MV-4-11 (cell line): ENCODE measurements at regions not wholly inside any gene's neighbourhood (a gene's known extent, or its start where the extent isn't known, plus 50 kb on each side); places are given as distances from the start of the nearest gene placed in this dataset.
A peak's percentile ranks its signal among the peaks of the same experiment; 100 is the strongest.

Source experiments
- DNase-seq: peaks from one replicate; lab custom pipeline; 2025; lab: John Stamatoyannopoulos, UW

DNA sequence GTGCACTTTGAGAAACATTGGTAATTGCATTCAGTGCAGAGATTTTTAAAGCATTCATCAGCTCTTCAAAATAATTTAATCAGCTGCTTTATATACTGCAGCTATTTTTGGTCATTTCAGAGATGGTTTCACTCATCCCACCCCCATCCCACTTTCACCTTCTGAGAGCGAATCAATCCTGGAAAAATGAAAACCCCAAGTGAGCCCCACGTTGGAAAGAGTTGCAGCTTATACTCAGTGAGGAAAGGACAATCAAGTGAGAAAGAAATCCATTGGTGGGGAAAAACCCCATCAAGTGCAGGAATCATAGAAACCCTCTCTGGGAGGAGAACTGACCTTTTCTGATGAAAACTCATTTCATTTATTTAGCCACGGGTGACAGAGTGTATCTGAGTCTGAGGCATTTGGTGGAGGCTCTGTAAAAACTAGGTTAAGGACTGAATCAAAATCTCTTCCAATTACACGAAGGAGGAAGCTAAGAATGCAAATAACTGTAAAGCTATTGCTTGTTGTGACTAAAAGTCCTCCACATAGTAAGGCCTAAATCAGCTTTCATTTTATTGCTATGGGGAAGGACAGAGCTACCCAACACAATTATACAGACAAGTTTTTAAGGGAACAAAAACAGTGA lies 240.4 kb upstream of the PGRMC2 start:
- DNase-seq = no peak

DNA sequence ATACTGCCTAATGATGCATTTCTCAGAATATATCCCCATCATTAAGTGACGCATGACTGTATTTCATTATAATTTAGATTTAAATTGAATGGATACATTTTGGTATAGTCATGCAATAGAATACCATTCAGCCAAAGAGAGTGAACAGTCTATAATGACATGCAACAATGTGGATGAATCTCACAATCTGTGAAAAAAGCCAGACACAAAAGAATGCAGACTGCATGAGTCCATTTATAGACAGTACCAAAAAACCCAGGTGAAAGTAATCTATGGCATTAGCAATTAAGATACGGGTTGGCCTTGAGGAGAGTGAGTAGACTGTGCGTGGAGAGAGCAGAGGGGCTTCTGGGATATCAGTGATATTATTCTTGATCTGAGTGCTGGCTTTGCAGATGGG lies 239.7 kb upstream of the PGRMC2 start:
- DNase-seq = no peak

DNA sequence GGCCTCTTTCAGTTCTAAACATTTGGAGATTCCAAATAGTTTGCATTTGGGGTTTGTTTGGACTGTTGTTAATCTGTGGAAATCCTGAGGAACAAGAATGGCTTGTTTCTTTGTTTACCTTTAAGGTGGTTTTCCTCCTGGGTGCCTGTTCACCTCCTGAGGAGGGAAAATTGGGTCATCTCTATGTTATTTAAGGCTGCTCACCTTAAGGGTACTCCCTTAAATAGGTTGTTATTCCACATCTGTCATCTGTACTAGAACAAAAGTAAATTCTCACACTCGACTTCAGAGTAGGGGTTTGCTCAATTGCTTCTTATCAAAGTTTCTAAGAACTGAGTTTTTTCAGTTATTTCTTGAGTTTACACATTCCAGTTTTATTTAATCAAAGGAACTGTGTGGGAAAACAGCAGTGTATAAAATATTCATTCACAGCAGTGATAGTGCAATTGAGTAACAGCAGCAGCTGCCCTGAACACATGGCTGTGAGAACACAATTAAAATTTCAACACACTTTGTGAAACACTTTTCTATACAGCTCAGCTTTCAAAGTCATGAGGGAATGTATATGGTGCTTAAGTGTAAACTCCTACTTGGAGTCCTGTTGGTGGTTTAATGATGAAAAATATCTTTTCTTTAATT lies 238.5 kb upstream of the PGRMC2 start:
- DNase-seq = no peak

DNA sequence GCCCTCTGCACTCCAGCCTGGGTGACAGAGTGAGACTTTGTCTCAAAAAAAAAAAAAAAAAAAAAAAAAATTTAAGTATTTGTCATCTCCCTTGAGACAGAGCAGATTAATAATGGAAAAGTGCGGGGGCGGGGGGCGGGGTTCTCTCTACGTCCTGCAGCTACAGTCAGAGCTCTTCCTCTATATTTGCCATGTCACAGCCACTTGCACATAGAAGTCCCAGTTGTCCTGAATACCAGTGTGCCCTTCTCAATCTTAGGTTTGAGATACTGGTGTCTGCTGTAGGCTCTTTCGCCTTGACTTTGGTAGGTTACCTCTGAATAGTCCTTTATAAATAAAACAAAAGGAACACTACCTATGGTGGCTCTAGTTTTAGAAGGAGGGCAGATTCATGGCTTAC lies 237.8 kb upstream of the PGRMC2 start:
- no peak for DNase-seq

DNA sequence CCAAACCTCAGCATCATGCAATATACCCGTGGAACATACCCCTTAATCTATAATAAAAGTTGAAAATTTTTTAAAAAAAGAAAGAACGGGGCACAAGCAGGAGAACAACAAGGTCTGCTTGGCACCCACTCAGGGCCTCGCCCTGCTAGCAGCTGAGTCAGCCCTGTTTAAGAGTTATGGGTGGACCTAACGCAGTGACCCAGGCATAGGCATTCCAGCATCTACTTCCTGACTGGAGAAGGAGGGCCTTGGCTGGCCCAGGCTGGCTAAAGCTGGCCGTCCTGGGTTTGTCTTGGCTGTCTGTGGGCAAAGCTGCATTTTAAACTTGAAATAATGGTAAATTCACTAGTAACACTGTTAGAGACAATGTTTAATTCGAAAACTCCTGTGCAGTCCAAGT lies 236.7 kb upstream of the PGRMC2 start:
- DNase-seq = no peak

DNA sequence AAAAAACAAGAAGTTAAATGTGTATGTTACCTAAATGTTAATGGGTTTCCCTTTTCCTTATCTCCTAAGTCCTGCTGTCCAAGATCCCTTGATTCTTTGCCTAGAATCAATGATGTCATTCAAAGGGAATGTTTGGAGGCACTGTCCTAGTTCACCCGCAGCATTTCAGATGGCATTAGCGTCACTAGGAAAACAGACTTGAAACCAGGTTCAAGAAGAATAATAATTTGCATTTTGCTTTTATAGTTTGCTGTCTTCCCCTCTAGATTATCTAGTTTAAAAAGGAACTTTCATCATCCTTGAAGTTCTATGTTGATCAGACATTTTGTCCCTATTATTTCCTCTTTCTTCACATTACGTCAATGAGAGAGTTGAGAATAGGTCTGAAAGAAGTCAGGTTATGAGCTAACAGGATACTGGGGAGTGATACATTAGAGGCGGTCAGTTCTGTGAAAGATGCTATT lies 234.1 kb upstream of the PGRMC2 start:
- peak; percentile 7 for DNase-seq

DNA sequence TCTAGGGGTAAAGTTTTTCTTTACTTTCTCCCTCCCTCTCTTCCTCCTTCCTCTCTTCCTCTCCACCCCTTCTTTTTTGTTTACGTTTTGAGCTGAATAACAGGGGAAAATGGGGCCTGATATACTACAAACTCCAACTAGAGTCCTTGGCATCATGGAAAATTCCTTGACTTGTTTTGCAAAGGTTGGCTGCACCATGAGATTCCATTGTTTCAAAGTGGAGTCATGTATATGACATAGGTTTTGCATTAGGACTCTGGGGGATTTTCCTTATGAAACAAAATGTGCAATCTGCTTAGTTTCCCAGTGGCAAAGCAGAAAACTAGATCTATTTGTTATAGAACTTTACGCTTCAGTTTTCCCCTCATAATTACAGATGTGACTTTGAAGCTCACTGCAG lies 233.5 kb upstream of the PGRMC2 start:
- DNase-seq = no peak

DNA sequence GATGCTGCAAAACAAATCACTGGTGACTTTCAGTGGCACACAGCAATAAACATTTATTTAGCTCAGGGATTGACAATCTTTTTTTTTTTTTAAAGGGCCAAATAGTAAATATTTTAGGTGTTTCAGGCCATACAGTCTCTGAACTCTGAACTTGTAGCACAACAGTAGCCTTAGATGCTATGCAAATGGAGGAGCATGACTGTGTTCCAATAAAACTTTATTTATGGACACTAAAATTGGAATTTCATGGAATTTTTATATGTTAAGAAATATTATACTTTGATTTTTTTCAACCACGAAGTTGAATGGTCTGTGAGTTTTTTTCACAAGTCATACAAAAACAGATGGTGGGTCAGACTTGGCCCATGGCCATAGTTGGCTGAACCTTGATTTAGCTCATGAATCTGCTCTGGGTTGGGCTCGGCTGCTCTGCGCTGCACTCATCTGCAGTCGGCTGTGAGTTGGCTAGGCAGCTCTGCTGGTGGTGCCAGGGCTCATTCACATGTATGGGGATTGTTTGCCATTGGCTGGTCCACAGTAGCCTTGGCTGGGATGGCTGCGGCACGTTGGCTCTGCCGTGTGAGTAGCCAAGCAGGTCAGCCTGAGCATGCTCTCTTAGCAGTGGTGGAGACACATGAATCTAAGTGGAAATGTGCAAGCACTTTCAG lies 231.7 kb upstream of the PGRMC2 start:
- DNase-seq = no peak

DNA sequence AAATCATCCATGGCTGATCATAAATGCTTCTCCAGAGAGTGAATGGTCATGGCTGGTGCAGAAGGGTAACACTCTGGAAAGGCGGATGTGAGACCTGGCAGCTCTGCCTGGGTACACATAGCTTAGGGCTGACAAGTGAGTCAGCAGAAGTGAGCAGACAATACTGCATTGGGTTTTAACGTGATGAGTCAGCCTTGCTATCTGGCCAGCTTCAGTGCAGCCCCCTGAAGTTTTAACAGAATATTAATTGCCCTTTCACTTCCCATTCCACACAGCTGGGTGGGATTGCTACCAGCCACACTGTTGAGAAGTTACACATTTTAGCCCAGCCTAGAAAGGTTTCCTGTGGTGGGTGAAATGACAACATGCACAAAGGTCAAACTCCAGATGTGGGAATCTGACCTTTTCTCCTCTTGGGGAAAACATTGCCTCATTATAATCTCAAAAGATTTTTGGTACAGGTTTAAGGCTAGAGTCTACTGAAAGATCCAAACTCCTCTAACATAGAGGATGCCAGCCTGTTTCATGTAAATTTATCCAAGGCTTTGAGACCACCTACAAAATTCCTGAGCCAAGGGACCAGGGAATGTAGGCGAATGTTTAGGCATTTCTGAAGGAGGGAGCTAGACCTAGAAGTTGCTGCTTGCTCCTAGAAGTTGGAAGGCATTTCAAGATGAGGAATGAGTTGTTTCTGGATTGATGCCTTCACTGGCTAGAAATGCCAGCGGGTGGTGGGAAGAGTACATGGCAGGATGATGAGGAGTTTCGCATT lies 230.3 kb upstream of the PGRMC2 start:
- DNase-seq = peak; percentile 99

DNA sequence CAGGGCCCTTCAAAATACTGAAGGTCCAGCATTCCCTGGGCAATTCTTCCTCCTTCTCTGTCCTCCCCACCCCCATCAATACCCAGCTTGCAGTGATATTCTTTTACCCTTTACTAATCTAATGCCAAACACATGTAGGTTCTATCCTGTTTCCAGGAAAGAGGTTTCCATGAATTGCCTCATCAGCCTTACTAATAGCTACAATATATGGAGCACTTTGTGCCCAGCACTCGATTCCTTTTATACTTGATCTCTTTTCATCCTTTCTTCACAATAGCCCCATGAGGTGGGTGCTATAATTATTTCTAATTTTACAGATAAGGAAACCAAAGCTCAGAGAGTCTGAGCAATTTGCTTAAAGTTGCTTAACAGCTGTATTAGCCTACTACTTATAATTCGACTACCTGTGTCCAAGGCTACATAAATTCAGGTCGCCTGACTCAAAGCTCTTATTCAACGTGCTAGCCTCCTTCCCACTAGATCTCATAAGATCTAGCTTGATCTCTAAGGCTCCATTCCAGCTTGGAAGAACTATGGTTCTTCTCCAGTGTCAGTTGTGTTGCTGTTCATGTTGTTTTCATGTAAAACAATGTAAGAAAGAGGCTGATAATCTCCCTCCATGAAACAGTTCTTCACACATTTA lies 229.6 kb upstream of the PGRMC2 start:
- no peak for DNase-seq

DNA sequence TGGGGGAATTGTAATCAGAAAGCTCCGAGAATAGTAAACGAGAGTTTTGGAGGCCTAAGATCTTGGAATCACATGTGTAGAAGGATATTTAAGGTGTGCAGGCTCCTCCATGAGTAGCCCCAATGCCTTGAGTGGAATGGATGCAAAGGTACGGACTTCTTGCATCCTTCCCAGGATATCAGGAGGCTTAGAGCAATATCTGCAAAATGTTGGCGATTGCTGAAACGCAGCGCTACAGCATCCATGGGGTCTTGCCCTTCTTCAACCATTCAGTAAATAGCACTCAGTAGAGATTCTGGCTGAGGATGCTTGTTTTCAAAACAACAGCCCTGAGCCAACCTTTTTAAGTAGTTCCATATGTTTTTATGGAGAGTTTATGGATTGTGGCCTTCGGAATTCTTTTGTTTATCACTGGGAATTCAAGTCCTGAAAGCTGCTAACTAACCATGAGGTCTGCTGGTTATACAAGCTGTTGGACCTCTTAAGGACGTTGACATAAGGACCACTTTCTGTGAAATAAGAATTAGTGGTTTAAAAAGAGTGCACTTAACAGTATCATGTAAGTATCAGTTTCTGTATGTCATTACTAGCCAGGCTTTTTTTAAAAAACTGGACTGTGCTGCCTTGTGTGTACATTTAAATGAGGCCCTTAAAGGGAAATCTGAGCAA lies 228.8 kb upstream of the PGRMC2 start:
- no peak for DNase-seq

DNA sequence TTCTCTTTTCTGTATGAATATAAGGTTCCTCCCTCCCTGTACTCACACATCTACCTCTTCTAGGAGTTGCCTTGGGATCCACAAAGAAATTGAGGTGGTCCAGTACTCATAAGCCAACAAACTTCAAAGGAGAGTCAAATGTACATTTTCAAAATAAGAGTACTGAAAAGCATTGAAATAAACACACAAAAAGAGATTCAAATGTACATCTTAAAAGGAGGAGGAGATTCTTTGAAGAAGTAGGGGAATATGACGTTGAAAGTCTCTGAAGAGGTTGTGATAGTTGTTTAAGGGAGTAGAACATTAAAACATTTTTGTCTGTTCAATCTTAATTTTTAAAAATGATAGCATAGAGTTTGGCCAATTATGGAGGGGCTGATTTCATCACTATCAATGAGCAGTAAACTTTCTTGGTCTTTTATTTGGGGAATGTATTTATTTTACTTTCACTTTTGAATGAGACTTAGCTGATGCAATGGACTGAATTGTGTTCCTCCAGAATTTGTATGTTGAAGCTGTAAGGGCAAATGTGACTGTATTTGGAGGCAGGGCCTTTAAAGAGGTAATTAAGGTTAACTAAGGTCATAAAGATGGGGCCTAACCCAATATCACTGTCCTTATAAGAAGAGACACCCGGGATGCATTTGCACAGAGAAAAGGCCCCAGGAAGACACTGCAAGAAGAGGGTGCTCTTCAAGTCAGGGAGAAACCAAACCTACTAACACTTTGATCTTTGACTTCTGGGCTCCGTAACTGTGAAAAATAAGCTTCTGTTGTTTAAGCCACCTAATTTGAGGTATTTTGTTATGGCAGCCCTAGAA lies 226.3 kb upstream of the PGRMC2 start:
- DNase-seq = peak; percentile 50

DNA sequence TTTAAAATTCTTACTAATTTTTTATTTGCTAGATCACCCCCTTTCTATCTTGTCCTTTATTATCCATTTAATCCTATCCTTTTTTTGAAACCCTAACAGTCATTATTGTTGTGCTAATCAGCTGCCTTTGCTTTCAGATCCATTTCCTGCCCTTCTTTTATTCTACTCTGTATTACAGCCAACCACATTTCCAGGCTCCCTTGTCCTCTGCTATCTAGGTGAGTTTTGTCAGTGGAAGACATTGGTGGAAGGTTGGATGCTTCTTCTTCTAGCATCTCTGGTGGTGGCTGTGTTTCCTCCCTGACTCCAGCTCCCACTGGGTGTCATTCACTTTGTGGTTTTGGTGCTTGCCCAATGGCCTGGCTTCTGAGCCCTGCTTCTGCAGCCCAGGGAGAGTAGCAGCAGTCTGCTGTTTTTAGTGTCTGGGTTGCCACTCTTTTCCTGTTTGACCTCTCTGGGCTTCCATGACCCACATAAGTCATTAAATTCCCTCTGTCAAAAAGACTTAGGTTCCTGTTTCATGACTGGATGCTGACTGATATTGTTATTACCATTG lies 225.2 kb upstream of the PGRMC2 start:
- peak; percentile 97 for DNase-seq

DNA sequence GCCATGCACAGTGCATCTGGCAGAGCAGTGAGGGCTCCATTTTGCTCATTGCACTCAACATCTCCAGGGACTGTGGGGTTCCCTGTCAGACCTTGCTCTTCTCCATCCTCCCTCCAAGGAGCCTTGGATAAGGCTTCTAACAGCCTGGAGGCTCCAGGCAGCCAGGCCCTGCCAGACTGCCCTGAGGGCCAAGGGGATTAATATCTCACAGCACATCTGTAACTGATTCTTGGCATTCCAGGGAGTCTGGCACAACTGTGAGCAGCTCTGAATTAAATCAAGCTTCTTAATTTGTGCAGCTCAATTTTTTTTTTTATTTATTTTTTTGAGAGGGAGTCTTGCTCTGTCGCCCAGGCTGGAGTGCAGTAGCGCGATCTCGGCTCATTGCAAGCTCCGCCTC lies 224.5 kb upstream of the PGRMC2 start:
- DNase-seq = no peak

DNA sequence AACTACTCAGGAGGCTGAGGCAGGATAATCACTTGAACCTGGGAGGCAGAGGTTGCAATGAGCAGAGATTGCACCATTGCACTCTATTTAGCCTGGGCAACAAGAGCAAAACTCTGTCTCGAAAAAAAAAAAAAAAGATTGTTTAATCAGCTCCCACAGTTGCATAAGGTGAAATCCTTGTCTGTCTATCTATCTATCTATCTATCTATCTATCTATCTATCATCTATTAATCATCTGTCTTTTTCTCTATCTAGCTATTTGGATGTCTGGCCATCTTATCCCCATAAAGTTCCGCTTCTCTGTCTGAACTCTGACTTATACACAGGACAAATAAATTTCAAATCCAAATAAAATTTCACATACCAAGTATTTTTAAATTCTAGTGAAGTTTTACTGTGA lies 223.2 kb upstream of the PGRMC2 start:
- no peak for DNase-seq

DNA sequence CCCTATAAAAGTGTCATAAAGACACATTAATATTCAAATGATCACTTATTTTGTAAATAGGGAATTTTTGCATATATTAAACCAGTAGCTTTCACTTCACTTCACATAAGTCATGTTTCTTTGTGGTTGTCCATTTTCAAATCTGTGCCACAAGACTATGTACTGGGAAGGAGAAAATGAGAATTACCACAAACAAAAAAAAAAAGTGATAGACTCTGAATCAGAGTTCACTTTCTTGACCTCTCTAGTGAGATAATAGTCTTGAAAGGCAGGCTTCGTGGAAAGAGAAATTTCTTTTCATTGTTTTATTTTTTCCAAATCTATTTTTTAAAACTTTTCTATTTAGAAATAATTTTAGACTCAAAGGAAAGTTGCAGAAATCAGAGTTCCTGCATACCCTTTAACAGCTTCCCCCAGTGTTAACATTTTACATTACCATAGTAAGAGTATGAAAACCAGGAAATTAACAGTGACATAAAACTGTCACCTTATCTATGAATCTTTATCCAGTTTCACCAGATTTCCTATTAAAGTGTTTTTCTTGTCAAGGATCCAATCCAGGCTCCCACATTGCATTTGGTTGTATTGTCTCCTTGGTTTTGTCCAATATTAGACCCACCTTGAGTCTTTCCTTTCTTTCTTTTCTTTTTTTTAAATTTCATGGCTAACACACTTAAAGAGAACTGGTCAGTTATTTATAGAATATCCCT lies 215.4 kb upstream of the PGRMC2 start:
- no peak for DNase-seq

DNA sequence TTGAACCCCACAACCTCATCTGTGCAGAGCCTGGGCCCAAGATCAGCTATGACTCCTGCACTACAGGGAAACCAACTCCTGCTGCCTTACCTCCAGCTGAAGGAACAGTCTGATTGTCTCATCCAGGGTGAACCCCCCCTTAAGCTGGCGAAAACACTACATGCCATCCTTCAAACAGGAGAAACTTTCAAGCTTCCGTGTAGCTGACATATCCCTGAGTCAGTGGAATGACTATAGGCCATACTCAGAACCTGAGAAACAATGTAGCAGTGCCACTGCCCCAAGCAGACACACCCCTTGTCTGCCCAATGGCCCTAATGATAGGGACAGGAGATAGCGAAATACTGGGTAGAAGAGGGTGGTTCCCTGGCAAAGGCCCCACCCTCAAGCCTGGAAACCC lies 213.6 kb upstream of the PGRMC2 start:
- DNase-seq = no peak

DNA sequence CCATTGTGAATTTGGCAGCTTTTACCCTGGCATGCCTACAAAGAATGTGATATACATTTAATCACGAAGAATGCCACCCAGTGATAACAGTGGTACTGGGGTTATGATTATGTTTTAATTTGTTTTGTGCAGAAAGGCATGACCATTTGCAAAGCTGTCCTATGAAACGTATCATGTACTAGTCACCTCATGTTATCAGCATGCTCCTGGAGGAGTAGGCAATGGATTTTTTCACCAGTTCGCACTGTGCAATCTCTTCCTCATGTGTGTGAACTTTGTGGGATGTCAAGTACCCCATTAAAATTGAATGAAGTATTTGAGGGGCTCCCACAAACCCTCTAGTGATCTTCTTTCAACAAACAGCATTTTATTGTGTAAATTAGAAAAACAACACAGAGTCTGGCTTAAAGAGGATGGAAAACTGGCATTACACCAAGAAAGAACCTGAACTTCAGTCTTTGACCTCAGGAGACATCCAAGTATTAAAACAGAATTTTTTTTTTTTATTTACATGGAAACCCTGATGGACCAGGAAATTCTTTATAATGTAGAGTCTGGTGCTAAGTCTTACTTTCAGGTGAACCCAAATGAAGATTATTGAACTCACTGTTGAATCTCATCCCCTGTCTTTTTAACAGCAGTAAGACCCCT lies 200.6 kb upstream of the PGRMC2 start:
- DNase-seq = no peak

DNA sequence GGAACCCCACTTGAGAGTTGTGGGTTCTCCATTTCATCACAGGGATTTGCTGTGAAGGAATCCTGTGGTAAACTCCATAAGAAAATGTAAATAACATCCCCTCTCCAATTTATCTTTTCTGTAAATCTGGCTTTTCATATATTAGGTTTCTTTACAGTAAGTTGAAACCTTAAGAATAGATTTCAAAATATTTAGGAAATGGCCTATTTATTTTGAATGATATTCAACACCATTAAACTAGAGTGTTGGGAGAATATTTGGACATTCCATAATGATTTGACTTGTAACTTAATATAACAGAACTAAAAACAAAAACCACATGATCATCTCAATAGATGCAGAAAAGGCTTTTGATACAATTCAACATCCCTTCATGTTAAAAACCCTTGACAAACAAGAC lies 197.3 kb upstream of the PGRMC2 start:
- DNase-seq = no peak
